ENCODE measurements at regions not wholly inside any gene's neighbourhood (a gene's known extent, or its start where the extent isn't known, plus 50 kb on each side); places are given as distances from the start of the nearest gene placed in this dataset.
"Not testable (repeated sequence)": the region's sequence is repeated elsewhere in the genome, so short reads cannot be mapped to it uniquely, and the experiment has no call there.

GRCh38 chr12:84480803-84481202 lies 431.8 kb downstream of the SLC6A15 start:
- DNase-seq, result no peak

- no peak for DNase-seq
Observed at GRCh38 chr12:84470361-84470760, 442.2 kb downstream of the SLC6A15 start.

GRCh38 chr12:84464616-84465015 lies 448.0 kb downstream of the SLC6A15 start:
- DNase-seq, result no peak

GRCh38 chr12:84463741-84464495 lies 448.7 kb downstream of the SLC6A15 start:
- no peak for DNase-seq

- DNase-seq, result no peak
Observed at GRCh38 chr12:84455598-84455997, 457.0 kb downstream of the SLC6A15 start.

GRCh38 chr12:84446478-84446877 lies 466.1 kb downstream of the SLC6A15 start:
- not testable (repeated sequence) for DNase-seq

- no peak for DNase-seq
Observed at GRCh38 chr12:84436134-84436533, 476.5 kb downstream of the SLC6A15 start.

GRCh38 chr12:84435682-84436081 lies 476.9 kb downstream of the SLC6A15 start:
- no peak for DNase-seq

GRCh38 chr12:84422340-84422739 lies 490.3 kb downstream of the SLC6A15 start:
- no peak for DNase-seq

GRCh38 chr12:84421103-84421502 lies 491.5 kb downstream of the SLC6A15 start:
- no peak for DNase-seq

- DNase-seq, result no peak
Observed at GRCh38 chr12:84416626-84417025, 496.0 kb downstream of the SLC6A15 start.

GRCh38 chr12:84415946-84416345 lies 496.7 kb downstream of the SLC6A15 start:
- DNase-seq, result no peak

GRCh38 chr12:84413656-84414055 lies 498.9 kb downstream of the SLC6A15 start:
- no peak for DNase-seq

- no peak for DNase-seq
Observed at GRCh38 chr12:84412226-84412625, 500.4 kb downstream of the SLC6A15 start.

- DNase-seq, result no peak
Observed at GRCh38 chr12:84411031-84411430, 501.6 kb downstream of the SLC6A15 start.

- no peak for DNase-seq
Observed at GRCh38 chr12:84408936-84409335, 503.7 kb downstream of the SLC6A15 start.

- not testable (repeated sequence) for DNase-seq
Observed at GRCh38 chr12:84406720-84407119, 505.9 kb downstream of the SLC6A15 start.

- DNase-seq, result no peak
Observed at GRCh38 chr12:84397846-84398245, 514.8 kb downstream of the SLC6A15 start.

GRCh38 chr12:84397263-84397662 lies 515.3 kb downstream of the SLC6A15 start:
- no peak for DNase-seq

- not testable (repeated sequence) for DNase-seq
Observed at GRCh38 chr12:84391176-84391575, 521.4 kb downstream of the SLC6A15 start.

GRCh38 chr12:84384384-84384783 lies 528.2 kb downstream of the SLC6A15 start:
- no peak for DNase-seq

- DNase-seq, result not testable (repeated sequence)
Observed at GRCh38 chr12:84382486-84382885, 530.1 kb downstream of the SLC6A15 start.

GRCh38 chr12:84376320-84376719 lies 536.3 kb downstream of the SLC6A15 start:
- DNase-seq, result no peak

GRCh38 chr12:84375449-84376170 lies 537.0 kb downstream of the SLC6A15 start:
- DNase-seq, result no peak

GRCh38 chr12:84362552-84362897 lies 550.1 kb downstream of the SLC6A15 start:
- DNase-seq, result no peak
